HEK293T (cell line): ENCODE measurements at regions not wholly inside any gene's neighbourhood (a gene's known extent, or its start where the extent isn't known, plus 50 kb on each side); places are given as distances from the start of the nearest gene placed in this dataset.

Experiments used
- CTCF ChIA-PET: fragments of 350-600 bp; formaldehyde crosslinking; extraction: SDS; loops from one replicate; lab custom pipeline; 2021; ENCODE audit warnings: antibody characterized with exemption, inconsistent platforms; lab: Yijun Ruan, JAX
- POLR2A ChIA-PET: fragments of 350-600 bp; formaldehyde crosslinking; extraction: SDS; loops from one replicate; lab custom pipeline; 2020; ENCODE audit warnings: antibody characterized with exemption, inconsistent platforms; lab: Yijun Ruan, JAX
- DNase-seq: peaks from one replicate; pipeline ENCODE4 v3.0.0; 2012; ENCODE audit warnings: mixed read lengths; ENCODE audit errors: extremely low spot score
- ARNT ChIP-seq: fragments of 450-650 bp; IDR thresholded peaks from 2 replicates; pipeline ENCODE4 v1.6.1; 2017; ENCODE audit warnings: mild to moderate bottlenecking
- BHLHE40 ChIP-seq: fragments of 450-650 bp; IDR thresholded peaks from 2 replicates; pipeline ENCODE4 v1.6.1; 2016; ENCODE audit warnings: mild to moderate bottlenecking, moderate library complexity, borderline replicate concordance
- CTBP1 ChIP-seq: fragments of 450-650 bp; IDR thresholded peaks from 2 replicates; pipeline ENCODE4 v1.6.1; 2016; ENCODE audit warnings: borderline replicate concordance
- ELF4 ChIP-seq: fragments of 450-650 bp; IDR thresholded peaks from 2 replicates; pipeline ENCODE4 v1.6.1; 2017; ENCODE audit warnings: antibody characterized with exemption
- FOXA1 ChIP-seq: fragments of 450-650 bp; IDR thresholded peaks from 2 replicates; pipeline ENCODE4 v1.6.1; 2016; ENCODE audit warnings: mild to moderate bottlenecking
- FOXK2 ChIP-seq: fragments of 450-650 bp; IDR thresholded peaks from 2 replicates; pipeline ENCODE4 v1.6.1; 2016; ENCODE audit warnings: mild to moderate bottlenecking
- FOXM1 ChIP-seq: fragments of 450-650 bp; IDR thresholded peaks from 2 replicates; pipeline ENCODE4 v1.6.1; 2017; ENCODE audit warnings: mild to moderate bottlenecking, borderline replicate concordance
- HDGF ChIP-seq: fragments of 450-650 bp; IDR thresholded peaks from 2 replicates; pipeline ENCODE4 v1.6.1; 2017; ENCODE audit warnings: antibody characterized with exemption, borderline replicate concordance
- L3MBTL2 ChIP-seq: fragments of 450-650 bp; conservative IDR thresholded peaks from 2 replicates; pipeline ENCODE4 v1.6.1; 2016; ENCODE audit warnings: mild to moderate bottlenecking
- LEF1 ChIP-seq: fragments of 450-650 bp; IDR thresholded peaks from 2 replicates; pipeline ENCODE4 v1.6.1; 2017; ENCODE audit warnings: mild to moderate bottlenecking, borderline replicate concordance
- NFRKB ChIP-seq: fragments of 450-650 bp; IDR thresholded peaks from 2 replicates; pipeline ENCODE4 v1.6.1; 2016; ENCODE audit warnings: mild to moderate bottlenecking, moderate library complexity
- SP1 ChIP-seq: fragments of 450-650 bp; IDR thresholded peaks from 2 replicates; pipeline ENCODE4 v1.6.1; 2017
- SUZ12 ChIP-seq: fragments of 450-650 bp; IDR thresholded peaks from 2 replicates; pipeline ENCODE4 v1.6.1; 2016; ENCODE audit warnings: mild to moderate bottlenecking
- TARDBP ChIP-seq: fragments of 450-650 bp; IDR thresholded peaks from 2 replicates; pipeline ENCODE4 v1.6.1; 2016
- ZNF384 ChIP-seq: fragments of 450-650 bp; IDR thresholded peaks from 2 replicates; pipeline ENCODE4 v1.6.1; 2016
- TF ChIP-seq, protein P1 (sequence below): fragments of 450-650 bp; IDR thresholded peaks from 2 replicates; pipeline ENCODE4 v1.6.1; 2016

DNA sequence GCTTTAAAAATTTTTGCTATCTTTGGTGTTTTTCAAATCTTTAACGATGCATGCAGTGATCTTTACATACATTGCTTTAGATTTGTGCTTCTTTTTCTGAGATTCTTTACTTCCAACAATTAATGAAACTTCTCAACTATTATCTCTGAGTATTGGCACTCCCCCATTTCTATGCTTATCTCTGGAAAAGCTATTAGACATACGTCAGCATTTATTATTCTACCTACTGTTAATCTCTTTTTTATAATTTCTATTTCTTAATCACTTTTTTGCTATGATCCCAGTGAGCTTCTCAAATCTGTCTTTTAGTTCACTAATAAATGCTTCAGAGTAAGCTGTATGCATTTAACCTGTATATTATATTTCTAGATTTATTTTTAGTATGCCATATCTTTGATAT is 264.2 kb upstream of the TFAP2D start:
- CTCF ChIA-PET = no interaction called here
- TF ChIP-seq NFRKB = no peak
- TF ChIP-seq ELF4 = no peak
- no peak for TF ChIP-seq FOXA1
- no peak for TF ChIP-seq ZNF384
- TF ChIP-seq SP1 = no peak
- POLR2A ChIA-PET = no interaction called here
- no peak for DNase-seq

GRCh38 chr6:50451826-50452400 is 261.4 kb upstream of the TFAP2D start:
- CTCF ChIA-PET = no interaction called here

GRCh38 chr6:50455029-50455428 is 258.3 kb upstream of the TFAP2D start:
- no peak for DNase-seq
- TF ChIP-seq SUZ12 = no peak
- TF ChIP-seq, protein P1, sequence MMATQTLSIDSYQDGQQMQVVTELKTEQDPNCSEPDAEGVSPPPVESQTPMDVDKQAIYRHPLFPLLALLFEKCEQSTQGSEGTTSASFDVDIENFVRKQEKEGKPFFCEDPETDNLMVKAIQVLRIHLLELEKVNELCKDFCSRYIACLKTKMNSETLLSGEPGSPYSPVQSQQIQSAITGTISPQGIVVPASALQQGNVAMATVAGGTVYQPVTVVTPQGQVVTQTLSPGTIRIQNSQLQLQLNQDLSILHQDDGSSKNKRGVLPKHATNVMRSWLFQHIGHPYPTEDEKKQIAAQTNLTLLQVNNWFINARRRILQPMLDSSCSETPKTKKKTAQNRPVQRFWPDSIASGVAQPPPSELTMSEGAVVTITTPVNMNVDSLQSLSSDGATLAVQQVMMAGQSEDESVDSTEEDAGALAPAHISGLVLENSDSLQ = no peak
- no peak for TF ChIP-seq FOXK2
- no peak for TF ChIP-seq FOXA1
- TF ChIP-seq ZNF384 = no peak
- no peak for TF ChIP-seq CTBP1
- TF ChIP-seq ARNT = no peak
- TF ChIP-seq SP1 = no peak
- no peak for TF ChIP-seq BHLHE40
- no peak for TF ChIP-seq ELF4
- TF ChIP-seq L3MBTL2 = no peak
- TF ChIP-seq FOXM1 = no peak
- no peak for TF ChIP-seq HDGF
- TF ChIP-seq TARDBP = no peak
- no peak for TF ChIP-seq LEF1
- TF ChIP-seq NFRKB = no peak
- ChIA-PET CTCF (no interaction called here), POLR2A (no interaction called here)

More at GRCh38 chr6:50451826-50452400, 261.4 kb upstream of the TFAP2D start:
- TF ChIP-seq L3MBTL2 (no peak), ZNF384 (no peak), FOXK2 (no peak), SUZ12 (no peak), NFRKB (no peak), ELF4 (no peak), ARNT (no peak), FOXA1 (no peak), LEF1 (no peak), SP1 (no peak), BHLHE40 (no peak), FOXM1 (no peak)
- TF ChIP-seq, protein P1 = no peak
- POLR2A ChIA-PET = no interaction called here
- DNase-seq = no peak

GRCh38 chr6:50457351-50457750 is 256.0 kb upstream of the TFAP2D start:
- no peak for TF ChIP-seq SP1
- TF ChIP-seq L3MBTL2 = no peak
- no peak for TF ChIP-seq ZNF384
- TF ChIP-seq SUZ12 = no peak
- no peak for TF ChIP-seq CTBP1
- TF ChIP-seq FOXM1 = no peak
- TF ChIP-seq BHLHE40 = no peak
- no peak for TF ChIP-seq HDGF
- no peak for TF ChIP-seq LEF1
- no peak for TF ChIP-seq FOXA1
- TF ChIP-seq, protein P1 = no peak
- no peak for TF ChIP-seq TARDBP
- TF ChIP-seq FOXK2 = no peak
- no peak for TF ChIP-seq ARNT
- no peak for TF ChIP-seq ELF4
- DNase-seq = no peak
- CTCF ChIA-PET = interaction anchor here (1.0 kb wide), 1 partner anchor 11 kb away, joined by 3 read pairs; no protein-coding TSS in a partner anchor
- POLR2A ChIA-PET = no interaction called here

- CTCF ChIA-PET = no interaction called here
- TF ChIP-seq HDGF = no peak
- TF ChIP-seq L3MBTL2 = no peak
- no peak for TF ChIP-seq TARDBP
- no peak for TF ChIP-seq ELF4
- no peak for TF ChIP-seq FOXM1
- TF ChIP-seq FOXK2 = no peak
- no peak for TF ChIP-seq SUZ12
- no peak for TF ChIP-seq BHLHE40
- TF ChIP-seq, protein P1 = no peak
- TF ChIP-seq LEF1 = no peak
- TF ChIP-seq ARNT = no peak
- TF ChIP-seq FOXA1 = no peak
- no peak for TF ChIP-seq SP1
- no peak for TF ChIP-seq NFRKB
- TF ChIP-seq ZNF384 = no peak
- no peak for TF ChIP-seq CTBP1
- DNase-seq = no peak
- POLR2A ChIA-PET = no interaction called here
Measured at GRCh38 chr6:50461696-50462095, 251.6 kb upstream of the TFAP2D start.

DNA sequence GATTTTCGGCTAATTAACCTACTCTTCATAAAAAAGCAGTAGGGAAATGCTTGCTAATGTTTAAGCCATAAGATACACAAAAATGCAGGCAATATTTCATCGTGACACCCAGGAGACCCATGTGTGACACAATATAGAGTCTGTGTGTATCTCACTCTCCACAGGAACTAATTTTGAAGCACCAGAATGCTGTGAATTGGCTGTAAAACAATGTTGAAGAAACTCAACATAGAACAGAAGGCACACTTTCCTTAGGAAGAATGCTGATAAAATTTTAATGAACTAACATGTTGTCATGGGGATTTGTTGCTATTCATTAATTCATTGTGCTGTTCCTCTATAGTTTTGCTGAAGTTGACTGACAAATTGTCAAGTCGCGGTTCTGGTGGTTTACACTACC is 249.4 kb upstream of the TFAP2D start:
- DNase-seq = no peak
- no peak for TF ChIP-seq BHLHE40
- TF ChIP-seq ARNT = no peak
- TF ChIP-seq ELF4 = no peak
- TF ChIP-seq SUZ12 = no peak
- no peak for TF ChIP-seq FOXK2
- TF ChIP-seq, protein P1 = no peak
- TF ChIP-seq LEF1 = no peak
- TF ChIP-seq FOXM1 = no peak
- no peak for TF ChIP-seq SP1
- TF ChIP-seq L3MBTL2 = no peak
- TF ChIP-seq HDGF = no peak
- no peak for TF ChIP-seq CTBP1
- POLR2A ChIA-PET = no interaction called here
- CTCF ChIA-PET = no interaction called here
